Activated T-helper 1 cell treated with Interleukin-2 at 50 U/mL for 16 hours (primary cell): ENCODE measurements at regions not wholly inside any gene's neighbourhood (a gene's known extent, or its start where the extent isn't known, plus 50 kb on each side); places are given as distances from the start of the nearest gene placed in this dataset.
"Not testable (repeated sequence)": the region's sequence is repeated elsewhere in the genome, so short reads cannot be mapped to it uniquely, and the experiment has no call there.

Experiments
- DNase-seq: peaks from one replicate; pipeline ENCODE4 v3.0.0-alpha.2; 2020; ENCODE audit warnings: low read depth

DNA sequence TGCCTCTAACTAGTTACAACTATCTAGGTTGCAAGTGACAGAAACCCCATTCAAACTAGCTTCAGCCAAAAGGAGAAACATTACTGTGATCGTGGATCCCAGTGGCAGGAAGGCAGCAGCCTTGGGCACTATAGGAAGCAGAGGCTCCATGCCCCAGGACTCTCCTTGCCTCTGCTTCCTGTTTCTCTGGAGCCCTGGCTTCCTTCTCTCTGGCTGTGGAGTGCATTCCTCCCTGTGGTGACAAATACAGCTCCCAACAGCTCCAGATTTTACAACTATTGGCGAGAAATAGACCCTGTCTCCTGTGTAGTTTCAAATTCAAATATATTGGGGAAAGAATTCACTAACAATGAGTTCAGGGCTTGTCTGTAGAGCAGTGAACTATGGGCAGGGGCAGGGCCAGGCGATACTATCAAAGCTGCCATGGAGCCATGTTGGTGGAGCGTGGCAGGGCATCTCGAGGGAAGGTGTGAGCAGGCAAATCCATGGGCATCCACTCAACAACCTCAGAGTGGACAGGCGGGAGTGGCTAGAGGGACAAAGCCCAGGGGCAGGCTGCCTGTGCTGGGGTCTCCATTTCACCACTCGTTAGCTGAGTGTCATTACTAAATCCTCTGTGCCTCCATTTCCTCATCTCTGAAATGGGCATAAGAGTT, 189.5 kb downstream of the ERCC6L2 start:
- no peak for DNase-seq

DNA sequence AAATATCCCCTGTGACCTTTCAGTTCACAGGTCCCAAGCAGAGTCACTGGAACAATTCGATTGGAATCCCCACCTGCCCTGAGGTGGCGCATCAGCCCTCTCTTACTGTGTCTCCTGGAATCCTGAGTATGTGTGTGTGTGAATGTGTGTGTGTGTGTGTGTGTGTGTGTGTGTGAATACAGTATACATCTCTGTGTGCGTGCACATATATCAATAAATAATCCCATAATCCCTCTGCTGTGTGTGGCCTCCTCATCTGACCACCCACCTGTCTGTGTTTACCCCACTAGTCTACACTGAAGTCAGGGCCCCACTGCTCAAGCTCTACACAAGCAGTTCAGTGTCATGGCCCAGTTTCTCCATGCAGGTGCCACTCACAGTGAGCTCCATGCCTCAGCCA, 187.4 kb downstream of the ERCC6L2 start:
- DNase-seq, result no peak

- no peak for DNase-seq
These were observed 186.5 kb downstream of the ERCC6L2 start for GRCh38 chr9:96062031-96062430.

GRCh38 chr9:96061293-96061987, 185.9 kb downstream of the ERCC6L2 start:
- peak; percentile 11 for DNase-seq

GRCh38 chr9:96058218-96058617, 182.7 kb downstream of the ERCC6L2 start:
- DNase-seq, result no peak

DNA sequence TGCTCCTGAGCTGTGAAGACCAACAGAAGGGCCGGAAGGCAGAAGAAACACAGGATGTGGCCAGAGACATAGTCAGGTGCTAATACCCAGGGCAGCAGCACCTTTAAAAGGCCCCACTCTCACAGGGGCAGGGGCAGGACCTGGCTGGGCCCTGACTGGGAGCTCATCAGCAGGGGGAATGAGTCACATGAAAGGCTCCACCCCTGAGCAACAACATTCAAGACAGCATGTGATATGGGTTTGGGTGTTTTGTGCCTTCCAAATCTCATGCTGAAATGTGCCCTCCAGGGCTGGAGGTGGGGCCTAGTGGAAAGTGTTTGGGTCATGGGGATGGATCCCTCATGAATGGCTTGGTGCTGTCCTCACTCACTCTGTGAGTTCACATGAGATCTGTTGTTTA, 181.7 kb downstream of the ERCC6L2 start:
- DNase-seq, result no peak

- no peak for DNase-seq
These were observed 180.7 kb downstream of the ERCC6L2 start for GRCh38 chr9:96056226-96056625.

DNA sequence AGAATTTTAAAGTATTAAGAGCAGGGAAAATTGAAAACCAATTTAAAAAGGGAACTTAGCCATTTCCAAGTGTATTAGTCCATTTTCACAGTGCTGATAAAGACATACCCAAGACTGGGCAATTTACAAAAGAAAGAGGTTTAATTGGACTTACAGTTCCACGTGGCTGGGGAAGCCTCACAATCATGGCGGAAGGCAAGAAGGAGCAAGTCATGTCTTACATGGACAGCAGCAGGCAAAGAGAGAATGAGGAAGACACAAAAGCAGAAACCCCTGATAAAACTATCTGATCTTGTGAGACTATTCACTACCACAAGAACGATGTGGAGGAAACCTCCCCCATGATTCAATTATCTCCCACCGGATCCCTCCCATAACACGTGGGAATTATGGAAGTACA, 178.8 kb downstream of the ERCC6L2 start:
- not testable (repeated sequence) for DNase-seq

- no peak for DNase-seq
These were observed 177.2 kb downstream of the ERCC6L2 start for GRCh38 chr9:96052686-96053085.

DNA sequence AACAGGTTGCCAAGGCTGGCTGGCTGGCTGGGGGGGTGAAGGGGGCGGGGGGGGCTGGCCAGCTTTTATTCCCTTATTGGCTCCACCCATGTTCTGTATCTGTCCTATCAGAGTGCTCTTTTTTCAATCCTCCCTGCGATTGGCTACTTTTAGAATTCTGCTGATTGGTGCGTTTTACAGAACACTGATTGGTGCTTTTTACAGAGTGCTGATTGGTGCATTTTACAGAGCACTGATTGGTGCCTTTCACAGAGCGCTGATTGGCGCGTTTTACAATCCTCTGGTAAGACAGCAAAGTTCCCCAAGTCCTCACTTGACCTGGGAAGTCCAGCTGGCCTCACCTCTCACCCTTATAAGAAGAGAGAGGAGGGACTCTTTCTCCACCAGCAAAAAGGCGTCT, 175.9 kb downstream of the ERCC6L2 start:
- no peak for DNase-seq

GRCh38 chr9:96050861-96051155, 175.3 kb downstream of the ERCC6L2 start:
- DNase-seq, result no peak

DNA sequence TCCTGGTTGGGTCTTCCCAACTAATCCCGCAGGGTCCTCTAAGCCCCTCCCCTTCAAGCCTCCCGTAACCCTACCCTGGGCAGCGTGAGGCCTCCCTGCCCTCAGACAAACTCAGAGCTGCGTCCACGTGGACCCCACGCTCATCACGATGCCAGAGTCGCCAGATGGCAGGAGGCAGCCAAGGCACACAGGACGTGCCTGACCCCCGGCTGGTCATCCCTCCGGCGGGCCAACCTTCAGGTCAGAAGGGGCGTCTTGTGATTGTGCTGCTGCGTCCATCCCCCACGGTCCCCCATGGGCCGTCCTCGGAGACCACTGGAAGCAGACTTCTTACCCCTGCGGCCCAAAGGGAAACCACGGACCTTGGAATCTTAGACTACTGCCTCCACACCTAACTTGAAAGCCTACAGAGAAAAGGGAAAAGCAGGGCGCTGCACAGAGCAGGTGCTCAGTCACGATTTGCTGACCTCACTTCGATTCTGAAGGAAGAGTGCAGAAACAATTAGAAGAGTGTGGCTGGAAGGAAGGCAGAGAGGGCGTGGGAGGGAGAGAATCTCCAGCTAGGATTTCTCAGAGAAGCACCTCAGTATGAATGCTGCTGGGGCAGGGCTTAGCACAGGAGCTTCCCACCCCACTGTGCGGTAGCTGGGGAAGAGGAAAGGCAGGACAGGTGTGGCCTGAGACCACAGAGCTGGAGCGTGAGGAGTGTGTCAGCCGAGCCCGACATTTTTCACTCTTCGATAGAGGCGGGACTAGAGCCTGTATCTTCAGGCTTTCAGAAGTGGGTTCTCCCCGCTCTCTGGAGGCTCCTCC, 174.8 kb downstream of the ERCC6L2 start:
- DNase-seq, result no peak

DNA sequence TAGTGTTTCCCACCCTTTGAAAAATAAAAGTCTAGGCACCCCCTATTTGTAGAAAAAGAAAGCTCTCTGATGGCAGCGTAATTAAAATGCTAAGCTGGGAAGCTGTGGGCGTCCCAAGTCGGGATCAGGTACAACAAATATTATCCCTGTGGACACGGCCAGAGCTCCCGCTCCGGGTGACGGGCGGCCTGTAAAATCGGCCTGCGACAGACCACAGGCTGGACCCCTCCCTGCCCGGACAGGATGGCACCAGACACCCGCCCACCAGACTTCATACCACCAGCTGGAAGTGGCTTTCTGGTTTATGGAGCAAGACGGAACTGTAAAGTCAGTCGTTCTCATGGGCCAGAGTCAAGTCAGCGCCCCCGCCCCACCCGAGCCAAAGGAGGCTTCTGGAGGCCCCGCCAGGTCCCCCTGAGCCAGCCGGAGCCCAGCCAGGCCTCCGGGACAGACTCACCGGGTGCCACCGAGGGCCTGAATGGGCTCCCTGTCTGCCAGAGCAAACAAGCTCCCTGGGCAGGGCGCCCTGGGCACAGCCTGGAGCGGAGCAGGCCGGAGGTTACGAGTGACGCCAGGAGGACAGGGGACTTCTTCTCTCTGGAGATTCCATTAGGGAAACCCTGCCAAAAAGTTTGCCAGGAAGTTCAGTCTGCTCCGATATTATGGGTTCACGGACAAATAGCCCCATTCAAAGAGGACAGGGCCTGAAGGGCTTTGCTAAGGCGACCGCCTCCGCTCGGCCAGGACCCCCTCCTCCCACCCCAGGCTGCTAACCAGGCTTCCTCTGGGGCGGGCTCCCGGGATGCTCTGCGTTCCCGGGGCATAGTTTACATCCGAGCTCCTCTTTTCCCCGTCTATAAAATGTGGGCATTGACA, 173.7 kb downstream of the ERCC6L2 start:
- DNase-seq, result no peak

GRCh38 chr9:96048104-96048955, 172.8 kb downstream of the ERCC6L2 start:
- no peak for DNase-seq

GRCh38 chr9:96047741-96048103, 172.2 kb downstream of the ERCC6L2 start:
- DNase-seq, result no peak

DNA sequence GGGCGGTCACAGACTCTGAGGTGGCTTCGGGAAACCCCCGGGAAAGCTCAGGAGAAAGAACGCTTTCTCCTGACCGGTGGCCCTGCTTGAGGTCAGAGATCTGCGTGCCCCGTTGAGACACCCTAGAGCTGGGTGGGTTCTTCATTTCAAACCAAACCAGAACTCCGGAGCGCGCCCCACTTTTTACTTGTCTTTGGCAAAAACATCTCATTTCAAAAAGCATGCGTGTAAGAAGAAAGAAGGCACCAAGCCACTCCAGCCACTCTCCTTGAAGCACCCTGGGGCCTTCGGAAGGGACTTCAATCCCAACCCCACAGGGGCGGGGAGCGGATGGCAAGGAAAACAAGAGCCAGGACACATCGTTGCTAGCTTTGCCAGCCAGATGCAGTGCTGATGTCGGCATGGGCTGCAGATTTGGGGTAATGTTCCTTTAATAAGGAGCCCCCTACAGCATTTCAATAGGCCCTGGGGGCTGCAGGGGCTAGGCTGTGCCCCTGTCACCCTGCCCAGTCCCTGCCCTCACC, 171.7 kb downstream of the ERCC6L2 start:
- no peak for DNase-seq

GRCh38 chr9:96045811-96046210, 170.3 kb downstream of the ERCC6L2 start:
- no peak for DNase-seq

GRCh38 chr9:96044401-96044800, 168.9 kb downstream of the ERCC6L2 start:
- DNase-seq, result no peak

DNA sequence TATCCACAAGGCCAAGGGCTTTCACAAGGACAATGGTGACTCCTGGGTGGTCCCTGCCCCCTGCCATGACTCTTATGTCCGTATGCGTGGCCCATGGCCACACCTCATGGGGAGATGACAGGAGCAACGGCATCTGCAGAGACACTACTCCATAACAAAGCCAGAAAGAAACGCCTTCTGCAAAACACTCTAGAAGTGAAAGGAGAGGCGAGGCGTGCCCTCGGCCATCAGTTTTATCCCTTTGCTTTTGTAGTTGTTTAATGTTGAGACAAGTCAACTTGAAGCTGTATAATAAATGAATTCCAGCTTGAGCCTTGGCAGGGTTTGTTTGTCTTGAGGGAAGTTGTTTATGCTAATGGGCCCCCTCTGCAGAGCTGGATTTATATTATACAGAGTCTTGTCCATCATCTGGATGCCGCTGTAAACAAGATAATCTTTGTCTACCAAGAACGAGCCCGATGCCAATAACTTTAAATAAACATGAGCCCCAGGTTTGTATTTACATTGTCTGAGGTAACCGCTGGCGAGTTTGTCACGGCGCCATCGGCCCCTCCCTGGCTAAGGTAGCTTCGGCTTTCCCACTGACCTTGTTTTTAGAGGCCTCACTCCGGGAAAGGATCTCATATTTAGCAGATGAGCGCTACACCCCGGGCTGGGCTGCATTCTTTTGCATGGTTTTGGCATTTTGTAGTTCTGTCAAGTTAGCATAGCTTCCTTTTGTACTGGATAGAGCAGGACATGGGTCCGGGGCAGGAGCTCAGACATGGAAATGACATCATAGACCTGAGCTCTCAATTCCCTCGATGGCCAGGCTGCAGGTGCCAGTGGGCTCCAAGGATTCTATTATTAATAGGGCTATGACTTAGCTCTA, 165.3 kb downstream of the ERCC6L2 start:
- no peak for DNase-seq

GRCh38 chr9:96038914-96039313, 163.4 kb downstream of the ERCC6L2 start:
- no peak for DNase-seq
